ENCODE measurements at regions not wholly inside any gene's neighbourhood (a gene's known extent, or its start where the extent isn't known, plus 50 kb on each side); places are given as distances from the start of the nearest gene placed in this dataset.

- no peak for DNase-seq (ENCODE audit: low read depth in 2 of 2)
- peak overlapping the region; percentile 30 to 51 for H3K4me3 ChIP-seq (replicated peaks in 1 of 2; ENCODE audit: low read depth in 2 of 2, low read length in 2 of 2)
- no peak for TF ChIP-seq CTCF (IDR thresholded peaks at IDR 0.05; ENCODE audit: low read depth, low read length)
These were observed 83.4 kb upstream of the PELI1 start for GRCh38 chr2:64227603-64228125.

- peak overlapping the region; percentile 30 to 51 for H3K4me3 ChIP-seq (replicated peaks in 1 of 2; ENCODE audit: low read depth in 2 of 2, low read length in 2 of 2)
- peak; percentile 64 to 67 for DNase-seq (ENCODE audit: low read depth in 2 of 2)
- TF ChIP-seq CTCF (IDR thresholded peaks at IDR 0.05; ENCODE audit: low read depth, low read length) = no peak
These were observed 84.0 kb upstream of the PELI1 start for GRCh38 chr2:64228126-64228678.

- DNase-seq (ENCODE audit: low read depth in 2 of 2) = no peak
- H3K4me3 ChIP-seq (replicated peaks in 1 of 2; ENCODE audit: low read depth in 2 of 2, low read length in 2 of 2) = no peak overlapping the region
- TF ChIP-seq CTCF (IDR thresholded peaks at IDR 0.05; ENCODE audit: low read depth, low read length) = no peak
These were observed 84.7 kb upstream of the PELI1 start for GRCh38 chr2:64228918-64229317.

- DNase-seq (ENCODE audit: low read depth in 2 of 2) = no peak
- H3K4me3 ChIP-seq (replicated peaks in 1 of 2; ENCODE audit: low read depth in 2 of 2, low read length in 2 of 2) = no peak overlapping the region
- TF ChIP-seq CTCF (IDR thresholded peaks at IDR 0.05; ENCODE audit: low read depth, low read length) = no peak
These were observed 86.3 kb upstream of the PELI1 start for GRCh38 chr2:64230540-64230939.

GRCh38 chr2:64232266-64232665, 88.0 kb upstream of the PELI1 start:
- H3K4me3 ChIP-seq (replicated peaks in 1 of 2; ENCODE audit: low read depth in 2 of 2, low read length in 2 of 2) = no peak overlapping the region
- TF ChIP-seq CTCF (IDR thresholded peaks at IDR 0.05; ENCODE audit: low read depth, low read length) = no peak

GRCh38 chr2:64233376-64233922, 89.2 kb upstream of the PELI1 start:
- no peak for DNase-seq (ENCODE audit: low read depth in 2 of 2)
- no peak overlapping the region for H3K4me3 ChIP-seq (replicated peaks in 1 of 2; ENCODE audit: low read depth in 2 of 2, low read length in 2 of 2)
- no peak for TF ChIP-seq CTCF (IDR thresholded peaks at IDR 0.05; ENCODE audit: low read depth, low read length)

More at GRCh38 chr2:64232266-64232665, 88.0 kb upstream of the PELI1 start:
- no peak for DNase-seq (ENCODE audit: low read depth in 2 of 2)
